ENCODE measurements at regions not wholly inside any gene's neighbourhood (a gene's known extent, or its start where the extent isn't known, plus 50 kb on each side); places are given as distances from the start of the nearest gene placed in this dataset.
A peak's percentile ranks its signal among the peaks of the same experiment; 100 is the strongest.

DNA sequence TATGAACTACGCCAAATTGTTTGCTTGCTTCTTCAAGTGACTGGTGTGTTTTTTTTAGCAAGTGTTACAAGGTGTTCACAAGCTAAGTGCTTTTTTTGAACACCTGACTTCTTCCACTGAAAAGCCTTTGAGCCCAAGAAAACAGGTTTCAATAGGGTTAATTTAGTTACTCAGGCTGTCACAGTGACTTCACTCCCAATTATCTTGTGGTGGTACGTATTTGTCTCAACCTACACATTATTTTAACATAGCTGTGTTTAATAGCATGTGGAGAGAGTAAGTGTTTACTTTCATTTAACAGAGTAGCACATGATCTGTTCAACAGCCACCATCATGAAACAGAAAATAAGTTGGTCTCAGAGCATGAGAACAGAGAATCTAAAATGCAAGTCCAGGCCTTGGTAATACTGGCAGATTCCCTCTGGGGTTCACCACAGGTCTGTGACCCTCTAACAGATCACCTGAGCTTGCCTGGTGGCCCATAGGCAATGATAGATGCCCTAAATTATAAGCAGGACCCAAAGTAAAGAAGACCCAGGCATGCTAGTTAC is 267.7 kb upstream of the SMARCA2 start:
- DNase-seq (ENCODE audit: low read depth, low spot score): no peak
- Histone ChIP-seq H3K9me3 (ENCODE audit: low read depth, low read length) (no peaks in the 10 kb centered on the region), H3K27ac (no peak overlapping the region), H3K4me3 (no peak overlapping the region), H3K9ac (ENCODE audit: insufficient read length) (no peak overlapping the region), H3K36me3 (ENCODE audit: insufficient read depth, low read length) (no peaks in the 10 kb centered on the region)
- TF ChIP-seq POLR2AphosphoS5 (IDR thresholded peaks at IDR 0.05; ENCODE audit: borderline replicate concordance, low read depth, low read length) (no peak), FOXP2 (optimal IDR thresholded peaks at IDR 0.05; ENCODE audit: control extremely low read depth, extremely low read length, insufficient read depth) (no peak), EZH2 (IDR thresholded peaks at IDR 0.05) (no peak)

DNA sequence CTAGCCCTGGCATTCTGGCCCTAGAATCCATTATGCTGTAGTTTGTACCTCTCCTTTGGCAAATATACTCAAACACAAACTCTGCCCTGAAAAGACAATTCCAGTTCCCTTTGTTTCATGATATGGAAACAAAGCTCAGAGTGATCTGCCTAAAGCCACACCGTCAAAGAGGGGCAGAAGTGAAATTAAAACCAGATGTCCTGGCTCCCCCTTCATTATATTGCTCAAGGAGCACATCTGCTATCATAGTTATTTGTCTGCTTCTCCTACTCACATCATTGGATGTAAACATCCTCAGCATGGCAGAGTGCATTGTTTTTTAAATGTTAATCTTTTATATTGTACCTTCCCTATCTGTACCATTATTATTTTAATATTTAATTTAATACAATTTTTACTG is 266.7 kb upstream of the SMARCA2 start:
- Histone ChIP-seq H3K4me3 (no peak overlapping the region), H3K9ac (ENCODE audit: insufficient read length) (no peak overlapping the region), H3K27ac (no peak overlapping the region), H3K9me3 (ENCODE audit: low read depth, low read length) (no peaks in the 10 kb centered on the region), H3K36me3 (ENCODE audit: insufficient read depth, low read length) (no peaks in the 10 kb centered on the region)
- no peak for TF ChIP-seq POLR2AphosphoS5 (IDR thresholded peaks at IDR 0.05; ENCODE audit: borderline replicate concordance, low read depth, low read length)
- no peak for TF ChIP-seq FOXP2 (optimal IDR thresholded peaks at IDR 0.05; ENCODE audit: control extremely low read depth, extremely low read length, insufficient read depth)
- no peak for TF ChIP-seq EZH2 (IDR thresholded peaks at IDR 0.05)
- no peak for DNase-seq (ENCODE audit: low read depth, low spot score)

DNA sequence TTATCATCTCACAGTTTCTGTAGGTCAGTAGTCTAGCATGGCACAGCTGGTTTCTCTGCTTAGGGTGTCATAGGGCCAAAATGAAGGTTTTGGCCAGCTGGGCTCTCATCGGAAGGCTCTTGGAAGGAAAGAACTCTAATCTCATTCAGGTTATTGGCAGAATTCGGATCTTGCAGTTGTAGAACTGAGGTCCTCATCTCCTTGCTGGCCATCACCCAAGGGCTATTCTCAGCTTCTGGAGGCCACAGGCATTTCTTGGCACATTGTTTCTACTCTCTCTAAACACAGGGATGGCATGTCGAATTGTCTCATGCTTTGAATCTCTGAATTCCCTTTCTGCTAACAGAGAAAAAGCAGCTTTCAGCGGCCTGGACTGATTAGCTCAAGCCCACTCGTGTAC is 258.0 kb upstream of the SMARCA2 start:
- DNase-seq (ENCODE audit: low read depth, low spot score): no peak
- H3K4me3 ChIP-seq: no peak overlapping the region
- no peak for TF ChIP-seq EZH2 (IDR thresholded peaks at IDR 0.05)
- no peak overlapping the region for H3K27ac ChIP-seq
- H3K9me3 ChIP-seq (ENCODE audit: low read depth, low read length): no peaks in the 10 kb centered on the region
- no peak overlapping the region for H3K9ac ChIP-seq (ENCODE audit: insufficient read length)
- no peaks in the 10 kb centered on the region for H3K36me3 ChIP-seq (ENCODE audit: insufficient read depth, low read length)

DNA sequence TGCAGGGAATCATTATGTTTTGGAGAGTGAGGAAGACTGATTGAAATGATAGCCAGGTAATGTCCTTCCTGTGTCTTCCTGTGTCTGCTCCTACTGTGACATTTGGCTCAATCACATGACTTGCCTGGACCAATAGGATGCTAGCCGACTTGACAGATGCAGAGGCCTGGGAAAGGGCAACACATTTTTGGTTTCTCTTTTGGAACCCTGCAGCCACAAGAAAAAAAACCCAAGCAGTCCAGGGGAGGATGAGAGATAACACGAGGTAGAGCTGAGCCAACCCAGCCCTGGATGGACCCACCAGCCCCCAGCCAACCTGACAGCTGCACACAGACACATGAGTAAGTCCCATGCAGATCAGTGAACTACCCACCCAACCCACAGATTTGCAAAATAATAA is 256.1 kb upstream of the SMARCA2 start:
- Histone ChIP-seq H3K9ac (ENCODE audit: insufficient read length) (no peak overlapping the region), H3K4me3 (no peak overlapping the region), H3K27ac (no peak overlapping the region), H3K9me3 (ENCODE audit: low read depth, low read length) (no peaks in the 10 kb centered on the region), H3K36me3 (ENCODE audit: insufficient read depth, low read length) (no peaks in the 10 kb centered on the region)
- no peak for DNase-seq (ENCODE audit: low read depth, low spot score)
- no peak for TF ChIP-seq FOXP2 (optimal IDR thresholded peaks at IDR 0.05; ENCODE audit: control extremely low read depth, extremely low read length, insufficient read depth)
- TF ChIP-seq EZH2 (IDR thresholded peaks at IDR 0.05): no peak
- TF ChIP-seq POLR2AphosphoS5 (IDR thresholded peaks at IDR 0.05; ENCODE audit: borderline replicate concordance, low read depth, low read length): no peak

DNA sequence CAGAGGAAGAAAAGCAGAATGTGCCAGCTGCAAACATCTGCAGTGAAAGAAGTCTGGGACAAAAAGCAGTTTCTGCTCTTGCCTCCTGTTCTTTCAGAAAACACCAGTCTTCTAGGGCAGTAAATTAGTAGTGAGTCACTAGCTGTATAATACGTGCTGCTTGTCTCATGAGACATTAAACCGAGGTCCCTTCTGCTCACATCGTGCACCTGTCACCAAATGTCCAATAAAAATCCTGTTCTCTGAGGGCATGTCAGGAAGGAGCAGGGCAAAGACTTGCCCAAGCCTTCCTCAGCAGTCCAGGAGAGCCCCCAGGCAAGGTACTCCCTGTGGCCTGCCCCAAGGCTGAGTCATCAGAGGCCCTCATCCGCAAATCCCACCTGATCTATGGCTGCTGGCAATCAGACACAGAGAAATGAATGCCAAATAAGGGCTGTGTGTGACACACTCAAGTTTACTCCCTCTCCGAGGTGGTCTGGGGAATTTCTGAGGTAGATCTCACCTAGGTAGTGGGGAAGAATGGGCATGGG is 255.3 kb upstream of the SMARCA2 start:
- no peak for DNase-seq (ENCODE audit: low read depth, low spot score)

DNA sequence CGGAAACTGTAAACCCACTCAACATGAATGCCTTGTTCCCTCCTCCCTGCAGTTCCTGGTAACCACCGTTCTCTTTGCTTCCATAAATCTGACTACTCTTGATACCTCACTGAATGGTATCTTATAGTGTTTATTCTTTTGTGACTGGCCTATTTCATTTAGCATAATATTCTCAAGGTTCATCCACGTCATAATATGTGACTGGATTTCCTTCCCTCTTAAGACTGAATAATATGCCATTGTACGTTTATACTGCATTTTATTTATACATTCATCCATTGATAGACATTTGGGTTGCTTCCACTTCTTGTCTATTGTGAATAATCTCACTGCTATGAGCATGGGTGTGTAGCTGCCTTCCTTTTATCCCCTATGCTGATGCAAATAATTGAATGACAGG is 253.3 kb upstream of the SMARCA2 start:
- no peaks in the 10 kb centered on the region for H3K9me3 ChIP-seq (ENCODE audit: low read depth, low read length)
- DNase-seq (ENCODE audit: low read depth, low spot score): no peak
- H3K27ac ChIP-seq: no peak overlapping the region
- H3K9ac ChIP-seq (ENCODE audit: insufficient read length): no peak overlapping the region
- no peaks in the 10 kb centered on the region for H3K36me3 ChIP-seq (ENCODE audit: insufficient read depth, low read length)
- H3K4me3 ChIP-seq: no peak overlapping the region
- TF ChIP-seq FOXP2 (optimal IDR thresholded peaks at IDR 0.05; ENCODE audit: control extremely low read depth, extremely low read length, insufficient read depth): no peak
- no peak for TF ChIP-seq POLR2AphosphoS5 (IDR thresholded peaks at IDR 0.05; ENCODE audit: borderline replicate concordance, low read depth, low read length)
- TF ChIP-seq EZH2 (IDR thresholded peaks at IDR 0.05): no peak

More for the DNA sequence above, 255.3 kb upstream of the SMARCA2 start:
- Histone ChIP-seq H3K27ac (no peak overlapping the region), H3K9ac (ENCODE audit: insufficient read length) (no peak overlapping the region), H3K4me3 (no peak overlapping the region), H3K36me3 (ENCODE audit: insufficient read depth, low read length) (no peaks in the 10 kb centered on the region), H3K9me3 (ENCODE audit: low read depth, low read length) (no peaks in the 10 kb centered on the region)
- TF ChIP-seq EZH2 (IDR thresholded peaks at IDR 0.05) (no peak), POLR2AphosphoS5 (IDR thresholded peaks at IDR 0.05; ENCODE audit: borderline replicate concordance, low read depth, low read length) (no peak), FOXP2 (optimal IDR thresholded peaks at IDR 0.05; ENCODE audit: control extremely low read depth, extremely low read length, insufficient read depth) (no peak)

DNA sequence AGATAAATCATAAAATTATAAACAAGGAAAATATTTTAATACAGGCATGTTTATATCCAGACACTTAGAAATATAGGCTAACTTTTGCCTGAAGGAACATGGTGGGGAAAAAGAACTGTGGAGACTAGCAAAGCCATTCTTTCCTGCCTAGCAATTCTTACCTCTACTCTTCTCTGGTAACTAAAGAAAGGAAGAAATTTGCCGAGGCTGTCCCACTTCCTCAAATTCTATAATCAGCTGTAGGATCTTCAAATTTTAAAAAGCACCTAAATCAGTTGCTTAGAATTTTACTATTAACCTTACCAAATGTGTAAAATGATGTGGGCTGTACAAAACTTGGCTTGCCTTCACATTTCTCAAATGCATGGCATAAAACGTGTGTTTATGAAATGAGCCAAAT is 249.1 kb upstream of the SMARCA2 start:
- TF ChIP-seq POLR2AphosphoS5 (IDR thresholded peaks at IDR 0.05; ENCODE audit: borderline replicate concordance, low read depth, low read length) (no peak), EZH2 (IDR thresholded peaks at IDR 0.05) (no peak)
- H3K9me3 ChIP-seq (ENCODE audit: low read depth, low read length): no peaks in the 10 kb centered on the region
- DNase-seq (ENCODE audit: low read depth, low spot score): no peak
- no peak overlapping the region for H3K4me3 ChIP-seq
- H3K36me3 ChIP-seq (ENCODE audit: insufficient read depth, low read length): no peaks in the 10 kb centered on the region
- no peak overlapping the region for H3K9ac ChIP-seq (ENCODE audit: insufficient read length)
- no peak overlapping the region for H3K27ac ChIP-seq

DNA sequence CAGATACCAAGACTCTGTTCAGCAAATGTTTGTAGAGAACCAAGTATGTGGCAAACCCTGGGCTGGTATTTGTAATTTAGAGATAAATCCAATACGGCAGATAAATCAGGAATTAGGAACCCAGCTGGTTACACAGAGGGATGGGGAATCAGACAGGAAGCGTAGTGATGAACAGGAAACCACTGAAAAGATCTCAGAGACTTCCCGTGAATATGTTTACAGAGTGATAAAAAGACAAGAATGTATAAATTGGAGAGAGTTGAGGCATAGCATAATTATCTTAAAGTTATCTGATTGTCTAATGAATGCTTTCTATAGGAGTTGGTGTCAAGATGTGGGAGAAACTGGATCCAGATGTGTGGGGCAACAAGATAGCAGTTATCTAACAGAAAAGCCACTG is 246.6 kb upstream of the SMARCA2 start:
- Histone ChIP-seq H3K9ac (ENCODE audit: insufficient read length) (no peak overlapping the region), H3K9me3 (ENCODE audit: low read depth, low read length) (no peaks in the 10 kb centered on the region), H3K4me3 (peak overlapping the region; percentile 34; the same call in 1 of the 2 replicates), H3K27ac (no peak overlapping the region), H3K36me3 (ENCODE audit: insufficient read depth, low read length) (no peaks in the 10 kb centered on the region)
- peak; percentile 84 for DNase-seq (ENCODE audit: low read depth, low spot score)
- TF ChIP-seq POLR2AphosphoS5 (IDR thresholded peaks at IDR 0.05; ENCODE audit: borderline replicate concordance, low read depth, low read length): peak; percentile 35; the same call in 1 of the 2 replicates
- no peak for TF ChIP-seq FOXP2 (optimal IDR thresholded peaks at IDR 0.05; ENCODE audit: control extremely low read depth, extremely low read length, insufficient read depth)

DNA sequence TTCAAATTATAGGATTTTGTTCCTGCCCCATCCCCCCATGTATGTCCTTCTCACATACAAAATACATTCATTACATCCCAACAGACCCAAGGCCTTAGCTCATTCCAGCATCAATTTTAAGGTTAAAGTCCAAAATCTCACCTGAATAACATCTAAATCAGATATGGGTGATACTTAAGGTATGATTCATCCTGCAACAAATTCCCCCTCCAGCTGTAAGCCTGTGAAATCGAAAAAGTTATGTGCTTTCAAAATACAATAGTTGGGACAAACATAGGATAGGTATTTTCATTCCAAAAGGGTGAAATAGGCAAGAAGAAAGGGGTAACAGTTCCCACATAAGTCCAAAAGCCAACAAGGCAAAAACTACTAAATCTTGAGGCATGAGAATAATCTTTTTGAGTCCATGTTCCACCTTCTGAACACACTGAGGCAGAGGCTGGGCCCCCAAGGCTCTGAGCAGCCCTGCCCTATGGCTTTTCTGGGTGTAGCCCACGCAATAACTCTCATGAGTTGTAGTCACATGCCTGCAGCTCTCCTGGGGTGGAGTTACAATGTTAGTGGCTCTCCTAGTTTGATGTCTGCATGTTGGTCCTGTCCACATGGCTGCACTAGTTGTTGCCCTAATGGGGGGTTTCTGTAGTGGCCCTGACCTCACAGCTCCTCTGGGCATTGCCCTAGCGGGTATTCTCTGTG is 243.9 kb upstream of the SMARCA2 start:
- DNase-seq (ENCODE audit: low read depth, low spot score): no peak
- no peak for TF ChIP-seq FOXP2 (optimal IDR thresholded peaks at IDR 0.05; ENCODE audit: control extremely low read depth, extremely low read length, insufficient read depth)
- TF ChIP-seq POLR2AphosphoS5 (IDR thresholded peaks at IDR 0.05; ENCODE audit: borderline replicate concordance, low read depth, low read length): no peak
- no peak for TF ChIP-seq EZH2 (IDR thresholded peaks at IDR 0.05)
- no peaks in the 10 kb centered on the region for H3K9me3 ChIP-seq (ENCODE audit: low read depth, low read length)
- no peak overlapping the region for H3K9ac ChIP-seq (ENCODE audit: insufficient read length)
- H3K27ac ChIP-seq: no peak overlapping the region
- no peak overlapping the region for H3K4me3 ChIP-seq
- H3K36me3 ChIP-seq (ENCODE audit: insufficient read depth, low read length): no peaks in the 10 kb centered on the region
